LNCaP clone FGC (cell line): ENCODE measurements at regions not wholly inside any gene's neighbourhood (a gene's known extent, or its start where the extent isn't known, plus 50 kb on each side); places are given as distances from the start of the nearest gene placed in this dataset.
"Not testable (repeated sequence)": the region's sequence is repeated elsewhere in the genome, so short reads cannot be mapped to it uniquely, and the experiment has no call there.

Source experiments
- DNase-seq: peaks from one replicate; pipeline ENCODE4 v3.0.0-alpha.2; 2011; ENCODE audit warnings: low read depth
- H3K4me3 ChIP-seq: 2 replicates; pipeline ENCODE4 v1.5.1; 2011; ENCODE audit warnings: mild to moderate bottlenecking, low read depth, low read length, control low read depth
- TF ChIP-seq, protein P1 (sequence below): IDR thresholded peaks from 2 replicates; pipeline ENCODE4 v1.5.1; 2012; ENCODE audit warnings: mild to moderate bottlenecking; ENCODE audit not compliant: control insufficient read depth, insufficient read depth; ENCODE audit errors: extremely low read depth

GRCh38 chr5:106474066-106474465 lies 1196.7 kb downstream of the EFNA5 start:
- DNase-seq, result no peak
- TF ChIP-seq, protein P1, sequence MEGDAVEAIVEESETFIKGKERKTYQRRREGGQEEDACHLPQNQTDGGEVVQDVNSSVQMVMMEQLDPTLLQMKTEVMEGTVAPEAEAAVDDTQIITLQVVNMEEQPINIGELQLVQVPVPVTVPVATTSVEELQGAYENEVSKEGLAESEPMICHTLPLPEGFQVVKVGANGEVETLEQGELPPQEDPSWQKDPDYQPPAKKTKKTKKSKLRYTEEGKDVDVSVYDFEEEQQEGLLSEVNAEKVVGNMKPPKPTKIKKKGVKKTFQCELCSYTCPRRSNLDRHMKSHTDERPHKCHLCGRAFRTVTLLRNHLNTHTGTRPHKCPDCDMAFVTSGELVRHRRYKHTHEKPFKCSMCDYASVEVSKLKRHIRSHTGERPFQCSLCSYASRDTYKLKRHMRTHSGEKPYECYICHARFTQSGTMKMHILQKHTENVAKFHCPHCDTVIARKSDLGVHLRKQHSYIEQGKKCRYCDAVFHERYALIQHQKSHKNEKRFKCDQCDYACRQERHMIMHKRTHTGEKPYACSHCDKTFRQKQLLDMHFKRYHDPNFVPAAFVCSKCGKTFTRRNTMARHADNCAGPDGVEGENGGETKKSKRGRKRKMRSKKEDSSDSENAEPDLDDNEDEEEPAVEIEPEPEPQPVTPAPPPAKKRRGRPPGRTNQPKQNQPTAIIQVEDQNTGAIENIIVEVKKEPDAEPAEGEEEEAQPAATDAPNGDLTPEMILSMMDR, result no peak
- H3K4me3 ChIP-seq, result no peak overlapping the region

DNA sequence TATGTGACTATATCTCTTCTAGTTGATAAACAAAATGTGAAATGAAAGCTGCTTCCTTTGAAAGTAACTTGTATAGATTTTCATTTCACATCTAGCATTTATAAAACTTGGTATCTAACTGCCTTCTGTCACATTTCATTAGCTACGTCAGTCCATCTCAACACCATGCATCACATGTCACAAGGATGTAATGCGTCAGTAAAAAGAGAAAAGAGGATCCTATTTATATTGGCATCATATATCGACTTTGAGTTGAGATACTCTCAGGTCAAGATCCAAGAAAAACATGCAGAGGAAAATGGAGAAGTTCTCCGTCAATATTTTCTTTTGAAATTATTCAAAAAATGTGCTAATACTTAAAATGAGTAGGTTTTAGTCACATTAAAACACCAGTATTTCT lies 1211.2 kb downstream of the EFNA5 start:
- no peak overlapping the region for H3K4me3 ChIP-seq
- DNase-seq, result no peak
- TF ChIP-seq, protein P1, result no peak

GRCh38 chr5:106454651-106455415 lies 1215.9 kb downstream of the EFNA5 start:
- TF ChIP-seq, protein P1, result peak; percentile 39
- H3K4me3 ChIP-seq, result no peak overlapping the region
- DNase-seq, result no peak

DNA sequence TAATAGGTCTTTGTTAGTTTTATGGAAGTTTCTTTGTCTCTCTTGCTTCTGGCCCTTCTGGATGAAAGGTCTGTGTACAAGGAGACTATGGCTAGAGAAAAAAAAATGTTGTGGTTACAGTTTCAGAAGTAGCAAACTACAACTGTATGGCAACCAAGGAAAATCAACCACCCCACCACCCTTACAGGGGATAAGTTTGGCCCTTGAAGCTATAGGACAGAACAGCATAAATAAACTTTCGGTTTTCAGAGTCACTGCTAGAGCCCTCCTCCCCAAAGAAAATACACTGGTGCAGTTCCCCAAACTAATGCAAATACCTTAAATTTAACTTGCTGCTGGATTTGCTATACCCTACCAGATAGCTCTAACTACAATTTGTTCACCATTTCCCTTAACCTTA lies 1216.7 kb downstream of the EFNA5 start:
- DNase-seq, result no peak
- TF ChIP-seq, protein P1, result no peak

DNA sequence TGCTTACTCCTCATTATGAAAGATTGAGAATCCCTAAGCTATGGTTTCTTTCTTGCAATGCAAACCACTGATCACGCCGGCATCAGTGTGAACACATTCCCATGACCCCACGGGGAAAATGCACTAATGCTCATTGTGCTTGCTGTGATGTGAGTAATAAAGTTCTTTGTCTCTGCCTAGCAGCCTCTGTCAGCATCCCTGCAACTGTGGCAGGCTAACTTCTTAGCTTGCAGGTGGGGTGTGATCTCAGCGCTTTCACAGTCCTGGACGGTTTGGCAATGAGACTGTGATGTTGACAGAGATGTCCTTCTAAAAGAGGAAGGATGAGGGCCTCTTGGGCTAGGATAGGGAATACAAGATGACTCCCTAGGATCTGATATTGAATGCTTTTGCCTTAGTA lies 1218.7 kb downstream of the EFNA5 start:
- no peak for DNase-seq
- H3K4me3 ChIP-seq, result no peak overlapping the region
- TF ChIP-seq, protein P1, result no peak

More for the DNA sequence above, 1216.7 kb downstream of the EFNA5 start:
- no peak overlapping the region for H3K4me3 ChIP-seq

GRCh38 chr5:106443746-106444145 lies 1227.0 kb downstream of the EFNA5 start:
- DNase-seq, result no peak
- H3K4me3 ChIP-seq, result no peak overlapping the region
- TF ChIP-seq, protein P1, result no peak

DNA sequence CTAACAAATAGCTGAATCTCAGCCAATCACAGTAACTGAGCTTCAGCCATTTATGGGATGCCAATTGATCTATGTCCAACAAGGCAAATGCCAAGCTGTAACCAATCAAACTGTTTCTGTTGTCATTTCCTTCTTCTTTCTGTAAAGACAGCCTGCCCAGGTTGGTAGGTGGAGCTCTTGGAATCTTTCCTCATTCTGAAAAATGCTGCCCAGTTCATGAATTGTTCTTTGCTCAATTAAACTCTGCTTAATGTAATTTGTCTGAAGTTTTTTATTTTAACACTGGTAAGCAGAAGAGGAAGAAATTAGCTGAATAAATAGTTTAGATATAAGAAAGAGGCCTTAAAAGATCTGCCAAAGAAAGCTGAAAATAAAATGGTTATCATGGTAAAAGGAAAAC lies 1235.6 kb downstream of the EFNA5 start:
- TF ChIP-seq, protein P1, result no peak
- no peak for DNase-seq
- no peak overlapping the region for H3K4me3 ChIP-seq

DNA sequence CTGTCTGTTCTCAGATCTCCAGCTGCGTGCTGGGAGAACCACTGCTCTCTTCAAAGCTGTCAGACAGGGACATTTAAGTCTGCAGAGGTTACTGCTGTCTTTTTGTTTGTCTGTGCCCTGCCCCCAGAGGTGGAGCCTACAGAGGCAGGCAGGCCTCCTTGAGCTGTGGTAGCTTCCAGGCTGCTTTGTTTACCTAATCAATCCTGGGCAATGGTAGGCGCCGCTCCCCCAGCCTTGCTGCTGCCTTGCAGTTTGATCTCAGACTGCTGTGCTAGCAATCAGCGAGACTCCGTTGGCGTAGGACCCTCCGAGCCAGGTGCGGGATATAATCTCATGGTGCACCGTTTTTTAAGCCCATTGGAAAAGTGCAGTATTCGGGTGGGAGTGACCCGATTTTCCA lies 1240.0 kb downstream of the EFNA5 start:
- DNase-seq, H3K4me3 ChIP-seq: not testable (repeated sequence)
